GM04504 (cell line): ENCODE measurements at regions not wholly inside any gene's neighbourhood (a gene's known extent, or its start where the extent isn't known, plus 50 kb on each side); places are given as distances from the start of the nearest gene placed in this dataset.
"Not testable (repeated sequence)": the region's sequence is repeated elsewhere in the genome, so short reads cannot be mapped to it uniquely, and the experiment has no call there.

Experiments used
- DNase-seq: peaks from one replicate; pipeline ENCODE4 v3.0.0-alpha.2; 2012; ENCODE audit warnings: low read depth

DNA sequence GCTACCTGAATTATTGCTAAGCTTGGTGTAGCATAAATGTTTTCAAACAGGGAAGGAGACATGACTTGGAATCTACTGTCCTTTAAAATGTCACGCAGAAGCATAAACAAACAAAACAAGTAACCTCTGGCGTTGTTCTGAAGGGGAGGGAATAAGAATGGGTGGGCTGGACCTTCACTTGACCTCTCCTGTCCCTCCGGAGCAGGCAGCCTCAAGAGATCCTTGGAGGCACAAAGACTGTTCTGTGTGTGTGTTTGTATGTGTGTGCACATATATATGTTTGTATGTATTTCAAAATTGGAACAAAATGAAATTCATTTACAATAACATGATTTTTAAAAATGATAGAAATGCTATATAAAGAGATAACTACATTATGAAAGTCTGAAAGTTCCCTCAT lies 91.3 kb upstream of the DCLK2 start:
- no peak for DNase-seq

DNA sequence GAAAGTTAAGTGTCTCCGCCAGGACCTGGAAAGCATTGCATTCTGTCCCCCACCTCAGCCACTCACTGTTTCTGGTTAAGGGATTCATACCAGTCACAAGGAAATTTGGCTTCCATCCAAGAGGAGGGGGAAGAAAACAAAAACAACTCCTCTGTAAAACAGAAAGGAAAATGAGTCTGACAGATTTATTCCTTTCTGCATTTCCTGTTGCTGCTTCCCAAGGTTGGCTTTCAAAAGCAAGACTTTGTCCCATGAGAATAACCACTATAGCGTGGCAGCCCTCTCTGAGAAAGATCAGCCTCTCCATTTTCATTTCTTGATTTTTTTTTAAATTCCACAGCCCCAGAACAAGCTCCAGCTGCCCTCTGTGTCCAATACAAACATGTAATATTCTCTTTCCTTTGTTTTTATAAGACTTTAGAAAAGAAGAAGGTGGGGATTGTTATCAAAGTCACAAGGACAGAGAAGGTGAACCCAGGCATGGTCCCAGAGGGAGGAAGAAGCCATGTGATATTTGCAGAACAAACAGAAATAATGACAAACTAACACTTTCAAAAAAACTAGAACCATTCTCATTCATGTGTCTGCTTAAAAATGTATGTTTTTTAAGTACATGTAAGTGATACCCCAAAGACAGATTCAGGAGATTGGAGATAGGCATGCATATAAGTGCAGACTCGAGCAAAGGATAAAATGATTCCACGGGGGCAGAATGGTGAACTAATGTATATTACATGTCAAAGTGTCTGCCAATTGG lies 90.7 kb upstream of the DCLK2 start:
- DNase-seq: no peak

DNA sequence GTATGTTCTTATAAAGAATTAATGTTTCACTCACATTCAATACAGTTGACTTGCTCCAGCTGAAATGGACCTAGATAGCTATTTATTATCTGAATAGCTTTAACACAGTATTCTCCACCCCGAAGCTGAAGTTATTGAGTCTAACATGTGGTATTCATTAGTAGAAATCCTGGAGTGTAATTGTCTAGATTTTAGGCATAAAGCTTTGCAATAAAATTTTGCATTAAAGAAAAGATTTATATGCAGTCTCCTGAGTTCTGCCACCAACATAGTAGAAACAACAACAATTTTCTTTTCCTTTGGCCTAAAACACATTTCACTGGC lies 90.2 kb upstream of the DCLK2 start:
- no peak for DNase-seq

DNA sequence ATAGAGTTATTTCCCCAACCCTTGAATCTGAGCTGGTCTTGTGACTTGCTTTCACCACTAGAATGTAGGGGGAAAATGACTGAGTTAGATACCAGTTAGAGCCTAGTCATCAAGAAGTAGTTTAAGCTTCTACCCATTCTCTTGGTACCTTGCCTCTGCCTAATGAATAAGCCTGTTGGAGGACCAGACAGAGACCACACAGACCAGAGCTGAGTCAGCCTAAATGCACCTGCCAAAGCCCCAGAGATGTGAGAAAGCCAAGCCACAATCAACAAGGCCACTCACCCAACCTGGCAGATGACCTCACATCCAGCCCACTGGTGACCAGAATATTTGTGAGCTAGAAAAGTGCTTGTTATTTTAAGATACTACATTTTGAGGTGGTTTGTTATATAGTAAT lies 85.2 kb upstream of the DCLK2 start:
- no peak for DNase-seq

DNA sequence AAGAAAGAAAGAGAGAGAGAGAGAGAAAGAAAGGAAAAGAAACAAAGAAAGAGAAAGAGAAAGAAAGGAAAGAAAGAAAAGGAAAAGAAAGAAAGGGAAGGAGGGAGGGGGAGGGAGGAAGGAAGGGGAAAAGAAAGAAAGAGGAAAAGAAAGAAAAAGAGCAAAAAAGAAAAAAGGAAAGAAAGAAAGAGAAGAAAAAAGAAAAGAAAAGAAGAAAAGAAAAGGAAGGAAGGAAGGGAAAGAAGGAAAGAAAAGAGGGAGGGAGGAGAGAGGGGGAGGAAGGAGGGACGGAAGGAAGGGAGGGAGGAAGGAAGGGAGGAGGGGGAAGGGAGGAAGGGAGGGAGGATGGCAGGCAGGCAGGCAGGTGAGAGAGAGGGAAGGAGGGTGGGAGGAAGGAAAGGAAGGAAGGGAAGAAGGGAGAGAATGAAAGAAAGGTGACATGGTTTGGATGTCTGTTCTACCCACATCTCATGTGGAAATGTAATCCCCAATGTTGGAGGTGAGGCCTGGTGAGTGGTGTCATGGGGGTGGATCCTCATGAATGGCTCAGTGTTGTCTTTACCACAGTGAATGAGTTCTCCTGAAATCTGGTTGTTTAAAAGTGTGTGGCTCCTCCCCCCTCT lies 83.0 kb upstream of the DCLK2 start:
- DNase-seq: no peak

DNA sequence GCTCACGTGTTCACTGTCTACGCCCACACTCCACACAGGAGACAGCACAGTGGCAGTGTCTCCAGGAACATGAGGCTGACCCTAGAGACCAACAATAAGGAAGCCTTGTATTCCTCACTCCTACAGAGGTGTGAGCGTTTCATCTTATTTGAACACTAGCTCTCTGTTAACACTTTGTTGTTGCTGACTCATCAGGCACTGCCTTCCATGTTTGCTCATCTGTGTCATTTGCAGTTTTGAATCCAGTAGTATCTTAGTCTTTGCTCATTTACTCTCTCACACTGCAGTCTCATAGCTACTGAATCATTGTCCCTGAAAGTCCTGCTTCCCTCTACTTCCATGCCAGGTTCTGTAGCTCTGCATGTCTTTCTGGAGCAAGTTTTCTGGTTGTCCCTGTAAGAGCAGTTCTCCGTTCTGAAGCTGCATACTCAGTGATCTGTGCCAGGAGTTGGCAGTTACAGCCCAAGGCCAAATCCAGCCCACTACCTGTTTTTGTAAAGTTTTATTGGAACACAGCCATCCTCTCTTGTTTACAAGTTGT lies 80.3 kb upstream of the DCLK2 start:
- DNase-seq: no peak

DNA sequence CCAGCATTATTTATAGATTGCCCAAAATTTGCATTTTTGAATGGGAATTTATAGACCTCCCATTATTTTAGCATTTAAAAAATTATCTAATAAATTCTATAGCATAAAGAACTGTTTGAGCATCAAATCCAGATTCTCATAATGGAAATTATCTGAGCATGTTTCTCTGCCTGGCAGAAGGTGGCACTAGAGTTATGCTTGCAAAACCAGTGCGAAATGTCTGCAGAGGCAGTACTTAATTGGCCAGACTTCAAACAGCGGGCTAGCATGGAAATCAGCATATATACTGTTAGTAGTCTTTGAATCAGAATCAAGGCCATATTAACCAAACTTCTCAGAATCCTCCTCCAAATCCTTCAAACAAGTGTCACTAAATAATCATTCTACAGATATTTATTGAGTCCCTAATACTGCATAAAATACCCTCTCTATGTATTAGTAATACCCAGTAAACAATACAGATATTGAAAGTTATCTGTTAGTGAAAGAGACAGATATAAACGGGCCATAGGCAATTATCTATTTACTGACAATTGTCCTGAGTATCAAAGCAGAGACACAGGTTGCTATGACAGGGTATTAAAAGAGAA lies 78.7 kb upstream of the DCLK2 start:
- peak; percentile 58 for DNase-seq

DNA sequence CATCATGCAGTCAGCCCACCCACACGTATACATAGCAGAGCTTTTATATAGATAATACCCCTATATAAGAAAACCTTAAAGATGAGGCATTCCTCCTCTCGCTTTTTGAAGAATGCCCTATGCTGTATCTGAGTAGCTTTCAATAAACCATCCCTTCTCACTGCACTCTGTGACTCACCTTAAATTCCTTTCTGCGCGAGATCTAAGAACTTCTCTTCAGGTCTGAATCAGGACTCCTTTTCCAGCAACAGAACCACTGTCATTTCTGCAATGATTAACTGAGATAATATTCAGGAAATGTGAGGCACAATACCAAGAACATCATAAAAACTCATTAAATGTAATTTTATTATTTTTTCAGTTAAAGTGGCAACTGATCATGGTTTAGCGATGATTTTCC lies 76.4 kb upstream of the DCLK2 start:
- DNase-seq: no peak

DNA sequence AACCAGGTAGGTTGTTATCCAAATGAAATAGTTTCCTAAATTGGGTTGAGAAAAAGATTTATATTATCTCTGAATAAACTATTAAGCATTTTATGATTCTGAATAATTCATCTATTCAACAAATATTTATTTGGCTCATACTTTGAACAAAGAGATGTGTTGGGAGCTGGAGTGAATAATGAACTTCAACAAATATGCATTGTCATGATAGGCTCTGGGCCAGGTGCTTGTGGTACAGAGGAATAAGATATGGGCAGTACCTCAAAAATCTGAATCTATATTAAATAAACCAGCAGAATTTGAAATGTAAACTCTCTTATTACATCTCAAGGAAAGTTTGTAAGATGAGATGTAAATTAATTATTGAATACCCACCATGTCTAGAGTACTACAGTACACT lies 75.7 kb upstream of the DCLK2 start:
- no peak for DNase-seq

DNA sequence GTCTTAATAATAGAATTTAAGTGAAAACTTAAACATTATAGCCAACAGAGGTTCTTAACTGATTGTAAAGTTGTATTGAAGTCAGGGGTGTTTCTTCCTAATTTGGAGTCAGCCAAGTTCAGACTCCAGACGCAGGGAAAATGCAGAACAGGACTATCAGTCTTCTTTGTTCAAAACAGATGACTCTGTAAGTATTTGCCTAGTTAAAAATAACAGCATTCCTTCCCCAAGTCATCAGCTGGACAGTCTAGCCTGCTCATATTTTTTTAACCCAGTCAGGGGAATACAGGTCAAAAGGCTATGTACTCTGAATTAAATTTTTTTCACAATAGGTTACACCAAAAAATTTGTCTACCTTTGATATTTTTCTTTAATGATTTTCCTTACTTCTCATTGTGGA lies 73.8 kb upstream of the DCLK2 start:
- DNase-seq: no peak

DNA sequence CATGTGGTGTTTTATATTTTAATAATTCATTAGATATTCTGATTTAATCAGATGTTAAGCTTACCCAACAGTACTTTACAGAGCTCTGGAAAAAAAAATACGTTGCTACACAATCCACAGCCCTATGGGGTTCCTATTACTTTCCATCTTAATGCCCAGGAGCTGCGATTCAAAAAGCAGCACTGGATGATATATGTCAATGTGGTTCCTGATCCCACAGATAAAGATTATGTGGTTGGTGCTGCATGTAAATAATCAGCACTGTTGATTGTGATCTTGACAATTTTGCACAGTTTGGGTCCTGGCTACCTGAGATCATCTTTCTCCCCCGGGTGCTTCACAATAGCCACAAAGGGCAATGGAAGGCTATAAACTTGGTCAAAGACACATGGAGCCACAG lies 72.7 kb upstream of the DCLK2 start:
- DNase-seq: no peak

DNA sequence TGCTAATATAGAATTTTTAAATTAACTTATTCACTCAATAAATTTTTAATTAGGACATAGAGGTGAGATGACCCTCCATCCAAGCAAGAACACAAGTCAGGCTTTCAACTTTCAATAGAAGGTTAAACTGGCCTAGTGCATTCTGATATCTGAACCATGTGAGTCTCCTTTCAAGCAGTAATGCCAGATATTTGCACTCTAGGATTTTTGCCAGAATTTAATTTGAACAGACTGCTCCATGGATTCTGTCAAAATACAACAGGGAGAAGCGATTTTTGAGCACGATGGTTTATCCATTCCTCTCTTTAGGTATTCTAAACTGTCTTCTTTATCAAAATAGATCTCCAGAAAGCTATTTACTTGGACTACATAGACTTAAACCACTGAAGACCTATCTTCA lies 72.0 kb upstream of the DCLK2 start:
- no peak for DNase-seq

DNA sequence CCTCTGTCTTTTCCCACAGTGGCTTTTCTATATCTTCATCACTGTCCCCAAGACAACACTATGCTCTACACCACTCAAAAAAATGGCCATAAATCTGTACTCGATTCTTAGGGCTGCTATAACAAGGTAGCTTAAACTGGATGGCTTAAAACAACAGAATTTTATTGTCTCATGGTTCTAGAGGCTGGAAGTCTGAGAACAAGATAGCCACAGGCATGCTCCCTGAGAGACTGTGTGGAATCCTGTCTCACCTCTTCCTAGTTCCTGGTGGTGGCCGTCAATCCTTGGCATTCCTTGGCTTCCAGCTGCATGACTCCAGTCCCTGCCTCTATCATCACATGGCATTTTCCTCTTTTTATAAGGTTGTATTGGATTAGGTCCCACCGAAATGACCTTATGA lies 70.7 kb upstream of the DCLK2 start:
- peak; percentile 60 for DNase-seq

DNA sequence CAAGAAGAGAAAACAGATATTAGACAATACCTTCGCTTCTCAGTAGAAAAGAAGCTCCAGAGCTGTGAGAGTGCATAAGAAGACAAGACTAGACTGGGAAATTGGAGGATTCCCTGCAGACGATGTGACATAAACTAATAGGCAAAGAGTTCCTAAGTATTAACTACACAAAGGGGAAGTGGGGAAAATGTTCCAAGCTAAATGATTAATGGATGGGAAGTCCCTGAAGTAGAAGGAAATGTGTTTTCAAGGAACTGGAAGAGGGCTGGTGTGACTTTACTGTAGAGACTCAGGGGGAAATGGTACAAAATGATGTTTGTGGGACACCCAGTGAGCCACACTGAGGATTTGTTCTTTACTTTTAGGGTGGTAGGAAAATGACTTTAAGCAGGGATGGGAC lies 69.7 kb upstream of the DCLK2 start:
- no peak for DNase-seq

DNA sequence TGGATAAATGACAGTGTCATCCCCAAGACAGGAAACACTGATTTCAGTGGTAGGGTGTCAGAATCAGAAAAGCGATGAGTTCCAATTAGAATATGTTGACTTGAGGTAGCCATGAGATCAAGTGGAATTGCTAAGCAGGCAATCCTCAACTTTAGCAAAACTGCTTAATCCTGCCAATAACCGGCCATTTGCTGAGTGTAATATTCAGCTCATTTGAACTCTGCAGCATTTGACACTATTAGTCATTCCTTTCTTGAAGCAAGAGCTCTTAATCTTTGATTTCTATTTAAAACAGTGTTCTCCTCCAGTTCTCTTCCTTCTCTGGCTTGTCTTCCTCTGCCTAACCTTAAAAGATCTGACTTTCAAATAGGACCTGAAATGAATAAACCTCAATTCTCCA lies 68.7 kb upstream of the DCLK2 start:
- DNase-seq: no peak

DNA sequence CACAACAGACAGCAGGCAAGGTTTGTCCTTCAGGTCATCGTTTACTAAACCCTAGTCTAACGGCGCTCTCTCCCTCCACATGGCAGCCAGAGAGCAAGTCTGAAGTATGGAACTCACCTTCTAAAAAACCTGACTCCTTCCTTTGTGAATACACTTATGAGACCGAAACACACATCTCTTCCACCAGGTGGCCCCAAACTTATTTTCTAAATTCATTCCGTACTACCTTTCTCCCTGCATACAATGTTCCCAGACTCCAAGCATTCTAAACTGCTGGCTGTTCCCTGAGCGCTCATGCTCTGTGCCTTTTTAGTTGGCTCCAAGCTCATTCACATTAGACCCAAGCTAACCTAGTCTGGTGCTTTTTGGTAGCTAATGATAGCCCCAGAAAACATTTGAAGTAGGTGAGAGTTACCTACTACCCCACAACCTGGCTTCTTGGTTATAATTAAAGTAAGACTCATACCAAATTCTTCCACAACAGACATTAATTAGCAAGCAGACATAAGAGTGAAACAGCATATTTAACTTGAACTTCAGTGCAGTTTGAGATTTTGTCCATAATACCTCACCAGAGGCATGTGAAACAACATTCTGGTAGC lies 67.6 kb upstream of the DCLK2 start:
- no peak for DNase-seq

DNA sequence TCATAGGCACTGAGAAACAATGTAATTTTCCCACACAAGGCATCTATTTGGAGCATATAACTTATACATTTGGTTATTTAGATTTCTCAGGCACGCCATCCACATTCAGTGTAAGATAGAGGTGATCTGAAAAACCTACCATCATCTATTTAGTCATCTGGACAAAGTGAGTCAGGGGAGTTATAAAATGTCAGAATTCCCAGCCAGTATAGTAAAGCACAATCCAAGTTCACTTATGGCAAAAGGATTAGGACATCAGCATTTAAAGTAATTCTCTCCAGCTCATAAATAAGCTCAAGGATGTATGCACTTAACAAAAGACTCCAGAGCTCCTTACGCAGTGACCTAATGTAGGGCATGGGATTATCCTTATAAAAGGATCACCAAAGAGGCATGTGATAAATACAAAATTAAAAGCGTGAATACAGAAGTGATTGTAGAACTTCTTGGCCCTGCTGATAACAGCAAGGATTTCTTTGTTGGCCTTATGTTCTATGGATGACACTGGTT lies 65.3 kb upstream of the DCLK2 start:
- no peak for DNase-seq

DNA sequence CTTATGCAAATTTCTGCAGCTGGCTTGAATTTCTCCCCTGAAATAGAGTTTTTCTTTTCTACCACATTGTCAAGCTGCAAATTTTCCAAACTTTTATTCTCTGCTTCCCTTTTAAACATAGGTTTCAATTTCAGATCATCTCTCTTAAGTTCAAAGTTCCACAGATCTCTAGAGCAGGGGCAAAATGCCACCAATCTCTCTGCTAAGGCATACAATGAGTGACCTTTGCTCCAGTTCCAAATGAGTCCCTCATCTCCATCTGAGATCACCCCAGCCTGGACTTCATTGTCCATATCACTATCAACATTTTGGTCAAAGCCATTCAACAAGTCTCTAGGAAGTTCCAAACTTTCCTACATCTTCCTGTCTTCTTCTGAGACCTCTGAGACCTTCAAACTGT lies 62.3 kb upstream of the DCLK2 start:
- DNase-seq: not testable (repeated sequence)

DNA sequence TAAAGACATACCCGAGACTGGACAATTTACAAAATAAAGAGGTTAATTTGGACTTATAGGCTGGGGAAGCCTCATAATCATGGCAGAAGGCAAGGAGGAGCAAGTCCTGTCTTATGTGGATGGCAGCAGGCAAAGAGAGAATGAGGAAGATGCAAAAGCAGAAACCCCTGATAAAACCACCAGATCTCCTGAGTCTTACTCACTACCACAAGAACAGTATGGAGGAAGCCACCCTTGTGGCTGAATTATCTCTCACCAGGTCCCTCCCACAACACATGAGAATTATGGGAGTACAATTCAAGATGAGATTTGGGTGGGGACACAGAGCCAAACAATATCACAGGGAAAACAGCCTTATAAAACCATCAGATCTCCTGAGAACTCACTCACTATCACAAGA lies 61.6 kb upstream of the DCLK2 start:
- not testable (repeated sequence) for DNase-seq

DNA sequence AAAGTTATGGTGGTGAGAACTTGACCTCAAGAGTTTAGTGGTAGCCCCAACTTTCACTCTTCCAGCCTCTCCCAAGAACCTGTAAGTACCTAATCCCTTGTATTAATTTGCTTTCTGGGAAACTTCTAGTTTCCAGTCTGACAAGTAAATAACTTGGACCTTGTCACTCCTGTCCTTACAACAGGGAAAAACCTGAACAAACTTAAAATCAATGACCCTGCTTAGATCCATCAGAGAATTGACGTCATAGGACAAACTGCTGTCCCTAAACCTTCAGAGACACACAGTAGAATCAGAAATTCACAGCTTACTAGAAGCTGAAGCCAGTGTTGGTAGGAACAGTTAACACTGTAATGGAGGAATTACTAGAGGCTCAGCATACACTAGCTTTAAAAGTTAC lies 60.0 kb upstream of the DCLK2 start:
- no peak for DNase-seq

DNA sequence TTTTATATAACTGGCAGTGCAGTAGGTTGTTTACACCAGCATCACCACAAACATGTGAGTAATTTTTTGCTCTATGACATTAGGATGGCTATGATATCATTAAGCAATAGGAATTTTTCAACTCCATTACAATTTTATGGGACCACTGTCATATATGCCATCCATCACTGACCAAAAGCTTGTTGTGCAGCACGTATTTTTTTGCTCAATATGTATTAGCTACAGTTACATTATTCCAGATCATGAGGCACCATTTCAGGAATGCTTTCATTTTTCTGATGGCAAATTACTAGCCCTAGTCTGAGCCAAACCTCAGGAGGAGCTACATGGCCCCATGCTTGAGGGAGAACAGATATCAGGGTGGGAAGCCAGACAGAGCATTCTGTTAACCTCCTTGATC lies 56.8 kb upstream of the DCLK2 start:
- peak; percentile 57 for DNase-seq

DNA sequence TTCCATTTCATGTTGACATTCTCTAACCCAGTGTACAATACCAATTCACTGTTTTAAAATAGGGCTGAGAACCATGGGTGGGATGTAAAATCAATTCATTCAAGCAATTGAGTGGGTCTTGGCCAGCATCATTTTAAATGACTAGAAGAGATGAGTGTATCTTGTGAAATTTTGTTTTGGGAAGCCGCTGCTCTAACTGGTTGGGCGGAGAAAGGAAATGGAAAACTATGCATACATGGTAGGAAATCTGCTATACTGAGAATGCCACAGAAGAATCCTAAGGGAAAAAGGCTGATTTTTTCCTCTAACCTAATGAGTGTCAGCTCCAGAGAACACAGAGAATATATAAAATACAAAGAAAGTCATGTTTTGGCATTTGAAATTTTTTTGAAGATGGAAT lies 54.8 kb upstream of the DCLK2 start:
- no peak for DNase-seq

DNA sequence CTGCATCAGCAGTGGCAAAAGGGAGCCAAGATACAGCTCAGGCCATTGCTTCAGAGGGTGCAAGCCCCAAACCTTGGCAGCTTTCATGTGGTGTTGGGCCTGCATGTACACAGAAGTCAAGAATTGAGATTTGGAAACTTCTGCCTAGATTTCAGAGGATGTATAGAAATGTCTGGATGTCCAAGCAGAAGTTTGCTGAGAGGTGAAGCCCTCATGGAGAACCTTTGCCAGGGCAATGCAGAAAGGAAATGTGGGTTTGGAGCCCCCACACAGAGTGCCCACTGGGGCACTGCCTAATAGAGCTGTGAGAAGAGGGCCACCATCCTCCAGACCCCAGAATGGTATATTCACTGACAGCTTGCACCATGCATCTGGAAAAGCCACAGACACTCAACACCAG lies 51.3 kb upstream of the DCLK2 start:
- not testable (repeated sequence) for DNase-seq
